Parathyroid adenoma (tissue), 2 donors: ENCODE measurements at regions not wholly inside any gene's neighbourhood (a gene's known extent, or its start where the extent isn't known, plus 50 kb on each side); places are given as distances from the start of the nearest gene placed in this dataset.

Experiments
- H2AFZ ChIP-seq: fragments of 300-600 bp; sonication (generic); one replicate; pipeline ENCODE4 v1.7.0; 2017; ENCODE audit warnings: antibody characterized with exemption, mild to moderate bottlenecking
- H3K27ac ChIP-seq: fragments of 300-600 bp; sonication (generic); one replicate; pipeline ENCODE4 v1.7.0; 2017
- H3K27me3 ChIP-seq: fragments of 300-600 bp; sonication (generic); one replicate; pipeline ENCODE4 v1.7.0; 2017; ENCODE audit warnings: low read length; ENCODE audit not compliant: control insufficient read depth, insufficient read depth
- H3K36me3 ChIP-seq: fragments of 300-600 bp; sonication (generic); one replicate; pipeline ENCODE4 v1.7.0; 2017; ENCODE audit warnings: low read length; ENCODE audit not compliant: control insufficient read depth, insufficient read depth
- H3K4me1 ChIP-seq: fragments of 300-600 bp; sonication (generic); one replicate; pipeline ENCODE4 v1.7.0; 2017; ENCODE audit warnings: control low read depth
- H3K4me2 ChIP-seq: fragments of 300-600 bp; sonication (generic); one replicate; pipeline ENCODE4 v1.7.0; 2017; ENCODE audit warnings: low read length
- H3K4me3 ChIP-seq: fragments of 300-600 bp; sonication (generic); one replicate; pipeline ENCODE4 v1.7.0; 2017; ENCODE audit warnings: low read depth, low read length
- H3K79me2 ChIP-seq: fragments of 300-600 bp; sonication (generic); one replicate; pipeline ENCODE4 v1.7.0; 2017; ENCODE audit warnings: control low read depth
- H3K9ac ChIP-seq: fragments of 300-600 bp; sonication (generic); one replicate; pipeline ENCODE4 v1.7.0; 2017; ENCODE audit warnings: mild to moderate bottlenecking
- H3K9me3 ChIP-seq: fragments of 300-600 bp; sonication (generic); one replicate; pipeline ENCODE4 v1.7.0; 2017; ENCODE audit warnings: low read length; ENCODE audit not compliant: control insufficient read depth
- TF ChIP-seq, protein P1 (sequence below): fragments of 300-600 bp; sonication (generic); IDR thresholded peaks from one replicate; pipeline ENCODE4 v1.7.0; 2017; ENCODE audit warnings: antibody characterized with exemption, mild to moderate bottlenecking
- donor health status: primary hyperparathyroidism.

DNA sequence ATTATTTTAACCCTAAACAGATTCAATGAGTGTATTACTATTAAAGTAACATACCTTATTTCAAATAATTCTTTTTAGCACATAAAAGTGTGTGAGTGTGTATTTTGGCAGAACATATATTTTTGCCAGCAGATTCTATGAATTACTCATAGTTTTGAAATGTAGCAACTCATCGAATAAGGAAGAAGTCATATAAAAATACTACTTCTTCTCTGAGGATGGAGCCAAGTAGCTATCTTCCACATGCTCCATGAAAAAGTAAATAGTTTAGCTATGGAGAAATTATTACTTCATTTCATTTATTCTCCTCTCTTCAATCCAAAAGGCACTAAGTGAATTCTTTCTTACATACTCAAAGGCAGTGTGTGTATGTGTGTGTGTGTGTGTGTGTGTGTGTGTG lies 1090.4 kb upstream of the CDH6 start:
- TF ChIP-seq, protein P1, sequence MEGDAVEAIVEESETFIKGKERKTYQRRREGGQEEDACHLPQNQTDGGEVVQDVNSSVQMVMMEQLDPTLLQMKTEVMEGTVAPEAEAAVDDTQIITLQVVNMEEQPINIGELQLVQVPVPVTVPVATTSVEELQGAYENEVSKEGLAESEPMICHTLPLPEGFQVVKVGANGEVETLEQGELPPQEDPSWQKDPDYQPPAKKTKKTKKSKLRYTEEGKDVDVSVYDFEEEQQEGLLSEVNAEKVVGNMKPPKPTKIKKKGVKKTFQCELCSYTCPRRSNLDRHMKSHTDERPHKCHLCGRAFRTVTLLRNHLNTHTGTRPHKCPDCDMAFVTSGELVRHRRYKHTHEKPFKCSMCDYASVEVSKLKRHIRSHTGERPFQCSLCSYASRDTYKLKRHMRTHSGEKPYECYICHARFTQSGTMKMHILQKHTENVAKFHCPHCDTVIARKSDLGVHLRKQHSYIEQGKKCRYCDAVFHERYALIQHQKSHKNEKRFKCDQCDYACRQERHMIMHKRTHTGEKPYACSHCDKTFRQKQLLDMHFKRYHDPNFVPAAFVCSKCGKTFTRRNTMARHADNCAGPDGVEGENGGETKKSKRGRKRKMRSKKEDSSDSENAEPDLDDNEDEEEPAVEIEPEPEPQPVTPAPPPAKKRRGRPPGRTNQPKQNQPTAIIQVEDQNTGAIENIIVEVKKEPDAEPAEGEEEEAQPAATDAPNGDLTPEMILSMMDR, result no peak
- no peaks in the 10 kb centered on the region for H3K79me2 ChIP-seq
- no peaks in the 10 kb centered on the region for H3K27me3 ChIP-seq
- no peaks in the 10 kb centered on the region for H3K9me3 ChIP-seq
- H3K4me1 ChIP-seq, result no peaks in the 10 kb centered on the region
- no peak overlapping the region for H2AFZ ChIP-seq
- no peak overlapping the region for H3K4me2 ChIP-seq
- H3K4me3 ChIP-seq, result no peak overlapping the region
- H3K9ac ChIP-seq, result no peak overlapping the region
- H3K36me3 ChIP-seq, result no peaks in the 10 kb centered on the region
- H3K27ac ChIP-seq, result no peak overlapping the region

DNA sequence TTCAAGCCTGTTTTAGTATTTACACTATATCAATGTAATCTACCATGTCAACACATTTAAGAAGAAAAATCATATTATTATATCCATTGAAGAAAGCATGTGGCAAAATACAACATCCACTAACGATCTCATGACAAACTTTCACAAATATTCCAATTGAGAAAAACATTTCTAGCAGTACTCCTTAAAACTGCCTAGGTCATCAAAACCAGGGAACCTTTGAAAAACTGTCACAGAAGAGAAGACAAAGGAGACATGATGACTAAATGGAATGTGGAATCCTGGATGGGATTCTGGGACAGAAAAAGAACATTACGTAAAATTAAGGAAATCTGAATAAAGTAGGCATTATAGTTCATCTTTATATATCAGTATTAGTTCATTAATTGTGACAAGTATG lies 1091.3 kb upstream of the CDH6 start:
- no peak overlapping the region for H3K27ac ChIP-seq
- no peak overlapping the region for H2AFZ ChIP-seq
- TF ChIP-seq, protein P1, result no peak
- no peaks in the 10 kb centered on the region for H3K4me1 ChIP-seq
- H3K27me3 ChIP-seq, result no peaks in the 10 kb centered on the region
- H3K79me2 ChIP-seq, result no peaks in the 10 kb centered on the region
- no peaks in the 10 kb centered on the region for H3K36me3 ChIP-seq
- H3K9me3 ChIP-seq, result no peaks in the 10 kb centered on the region
- no peak overlapping the region for H3K9ac ChIP-seq
- H3K4me3 ChIP-seq, result no peak overlapping the region
- no peak overlapping the region for H3K4me2 ChIP-seq

DNA sequence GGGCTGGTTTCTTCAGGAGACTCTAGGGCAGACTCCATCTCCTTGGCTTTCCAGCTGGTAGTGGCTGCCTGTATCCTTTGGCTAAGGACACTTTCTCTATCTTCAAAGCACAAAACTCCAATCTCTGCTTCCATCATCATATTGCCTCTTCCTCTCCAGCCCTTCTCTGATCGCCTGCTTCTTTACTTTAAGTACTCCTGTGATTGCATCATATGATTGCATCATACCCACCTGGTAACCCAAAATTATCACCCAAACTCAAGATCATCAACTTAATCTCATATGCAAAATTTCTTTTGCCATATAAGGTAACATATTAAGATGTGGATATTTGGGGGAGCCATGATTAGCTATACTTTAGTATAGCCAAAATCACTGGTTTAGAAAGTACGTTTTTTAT lies 1092.6 kb upstream of the CDH6 start:
- TF ChIP-seq, protein P1, result no peak
- Histone ChIP-seq H3K36me3 (no peaks in the 10 kb centered on the region), H3K4me3 (no peak overlapping the region), H3K9me3 (no peaks in the 10 kb centered on the region), H3K4me2 (no peak overlapping the region), H2AFZ (no peak overlapping the region), H3K79me2 (no peaks in the 10 kb centered on the region), H3K4me1 (no peaks in the 10 kb centered on the region), H3K9ac (no peak overlapping the region), H3K27ac (no peak overlapping the region), H3K27me3 (no peaks in the 10 kb centered on the region)

DNA sequence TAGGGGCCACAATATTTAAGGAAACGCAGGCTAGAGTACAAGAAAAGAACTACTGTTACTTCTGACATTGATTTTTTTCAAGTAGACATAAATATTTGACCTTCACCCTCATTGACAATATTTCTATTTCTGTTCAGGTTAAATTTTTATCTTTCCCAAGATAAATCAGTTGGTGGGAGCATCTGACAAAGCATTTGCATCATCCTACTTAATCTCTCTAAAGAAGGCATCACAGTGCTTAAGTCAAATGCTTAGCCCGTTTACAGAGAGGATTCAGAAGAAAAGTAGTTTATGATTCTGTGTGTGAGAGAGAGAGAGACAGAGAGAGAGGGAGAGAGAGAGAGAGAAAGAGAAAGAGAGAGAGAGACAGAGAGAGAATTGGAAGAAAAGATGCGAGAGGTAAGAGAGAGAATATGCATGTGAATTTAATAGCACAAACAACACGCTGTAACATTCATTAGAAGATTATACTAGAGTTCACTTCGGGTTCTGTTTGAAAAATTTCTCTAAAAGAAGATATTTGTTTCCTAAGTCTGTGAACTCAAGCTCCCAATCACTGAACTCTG lies 1093.3 kb upstream of the CDH6 start:
- no peak overlapping the region for H3K4me3 ChIP-seq
- no peaks in the 10 kb centered on the region for H3K27me3 ChIP-seq
- H2AFZ ChIP-seq, result no peak overlapping the region
- H3K9ac ChIP-seq, result no peak overlapping the region
- H3K4me2 ChIP-seq, result no peak overlapping the region
- no peak overlapping the region for H3K27ac ChIP-seq
- TF ChIP-seq, protein P1, result no peak
- H3K79me2 ChIP-seq, result no peaks in the 10 kb centered on the region
- no peaks in the 10 kb centered on the region for H3K36me3 ChIP-seq
- no peaks in the 10 kb centered on the region for H3K9me3 ChIP-seq
- no peaks in the 10 kb centered on the region for H3K4me1 ChIP-seq

DNA sequence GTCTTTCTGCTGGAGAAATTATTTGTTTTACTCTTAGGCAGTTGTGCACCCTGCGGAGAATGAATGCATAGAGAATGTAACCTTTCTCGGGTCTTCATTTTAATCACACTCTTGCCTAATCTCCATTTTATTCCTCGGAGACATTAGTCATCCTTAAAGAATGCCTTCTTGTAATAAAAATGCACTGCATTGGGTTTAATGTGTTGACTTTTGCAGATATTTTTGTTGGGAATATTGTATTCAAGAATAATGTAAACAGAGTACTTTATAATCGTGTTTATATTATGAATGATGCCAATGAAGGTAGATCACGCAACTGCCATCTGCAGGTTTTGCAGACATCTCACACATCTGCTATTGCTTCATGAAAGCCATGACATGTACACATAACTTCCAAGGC lies 1093.9 kb upstream of the CDH6 start:
- Histone ChIP-seq H3K4me3 (no peak overlapping the region), H3K4me2 (no peak overlapping the region), H3K9me3 (no peaks in the 10 kb centered on the region), H3K27ac (no peak overlapping the region), H3K79me2 (no peaks in the 10 kb centered on the region), H3K27me3 (no peaks in the 10 kb centered on the region), H3K9ac (no peak overlapping the region), H3K4me1 (no peaks in the 10 kb centered on the region), H3K36me3 (no peaks in the 10 kb centered on the region), H2AFZ (no peak overlapping the region)
- TF ChIP-seq, protein P1, result no peak
